Suprapubic skin (tissue), 4 donors: ENCODE measurements at regions not wholly inside any gene's neighbourhood (a gene's known extent, or its start where the extent isn't known, plus 50 kb on each side); places are given as distances from the start of the nearest gene placed in this dataset.

Experiments used
- DNase-seq, 2 donors: peaks; one replicate each; pipeline ENCODE4 v3.0.0-alpha.2; 2019; ENCODE audit warnings: low spot score in 2 of 2
- H3K27ac ChIP-seq: fragments of 200-600 bp; sonication (generic); one replicate; pipeline ENCODE4 v1.5.1; 2019
- H3K27me3 ChIP-seq: fragments of 200-600 bp; sonication (generic); one replicate; pipeline ENCODE4 v1.5.1; 2019
- H3K36me3 ChIP-seq: fragments of 200-600 bp; sonication (generic); one replicate; pipeline ENCODE4 v1.5.1; 2019
- H3K4me1 ChIP-seq: fragments of 200-600 bp; sonication (generic); one replicate; pipeline ENCODE4 v1.5.1; 2019
- H3K4me3 ChIP-seq: fragments of 200-600 bp; sonication (generic); one replicate; pipeline ENCODE4 v1.5.1; 2019; ENCODE audit warnings: mild to moderate bottlenecking
- H3K9me3 ChIP-seq: fragments of 200-600 bp; sonication (generic); one replicate; pipeline ENCODE4 v1.5.1; 2019
- CTCF ChIP-seq, 2 donors: fragments of 200-600 bp in 1 of 2; fragments of 450-650 bp in 1 of 2; sonication (generic) in 1 of 2; IDR thresholded peaks; one replicate each; pipeline ENCODE4 v1.5.1; 2016 to 2019; ENCODE audit warnings: antibody characterized with exemption in 2 of 2, mild to moderate bottlenecking in 1 of 2, moderate library complexity in 1 of 2
- EP300 ChIP-seq: sonication (generic); formaldehyde crosslinking; IDR thresholded peaks from one replicate; pipeline ENCODE4 v1.6.1; 2017; ENCODE audit warnings: antibody characterized with exemption
- POLR2A ChIP-seq, 2 donors: fragments of 450-650 bp; IDR thresholded peaks; one replicate each; pipeline ENCODE4 v1.6.1; 2017; ENCODE audit warnings: antibody characterized with exemption in 2 of 2, mild to moderate bottlenecking in 2 of 2, moderate library complexity in 2 of 2
- POLR2AphosphoS5 ChIP-seq, 3 donors: sonication (generic); formaldehyde crosslinking; IDR thresholded peaks; one replicate each; pipeline ENCODE4 v1.6.1; 2017; ENCODE audit warnings: antibody characterized with exemption in 3 of 3
- WGBS: methylation state at CpG from one replicate; pipeline ENCODE4 v1.1.5; 2018; 5-methylcytosine and 5-hydroxymethylcytosine counted together

- TF ChIP-seq EP300 = no peak
- TF ChIP-seq POLR2AphosphoS5 (IDR thresholded peaks at IDR 0.05) = no peak
- no peak for TF ChIP-seq POLR2A (IDR thresholded peaks at IDR 0.05)
- no peak for TF ChIP-seq CTCF (IDR thresholded peaks at IDR 0.05)
- Histone ChIP-seq H3K4me3 (no peak overlapping the region), H3K9me3 (no peaks in the 10 kb centered on the region), H3K4me1 (no peaks in the 10 kb centered on the region), H3K27ac (no peak overlapping the region), H3K27me3 (peaks cover 5% of the 10 kb centered on the region), H3K36me3 (no peaks in the 10 kb centered on the region)
- no peak for DNase-seq
Observed at GRCh38 chr17:14902803-14903202, 362.3 kb downstream of the PMP22 start.

GRCh38 chr17:14902297-14902696, 362.8 kb downstream of the PMP22 start:
- Histone ChIP-seq H3K9me3 (no peaks in the 10 kb centered on the region), H3K27me3 (peaks cover 5% of the 10 kb centered on the region), H3K4me3 (no peak overlapping the region), H3K27ac (no peak overlapping the region), H3K4me1 (no peaks in the 10 kb centered on the region), H3K36me3 (no peaks in the 10 kb centered on the region)
- no peak for TF ChIP-seq POLR2A (IDR thresholded peaks at IDR 0.05)
- no peak for TF ChIP-seq EP300
- 64% methylated on average over 3 of the region's 3 CpGs for WGBS
- no peak for DNase-seq

GRCh38 chr17:14901376-14901775, 363.8 kb downstream of the PMP22 start:
- H3K27ac ChIP-seq = no peak overlapping the region
- H3K36me3 ChIP-seq = no peaks in the 10 kb centered on the region
- no peak for TF ChIP-seq POLR2A (IDR thresholded peaks at IDR 0.05)
- TF ChIP-seq CTCF (IDR thresholded peaks at IDR 0.05) = no peak
- no peak for TF ChIP-seq POLR2AphosphoS5 (IDR thresholded peaks at IDR 0.05)
- TF ChIP-seq EP300 = no peak
- no peaks in the 10 kb centered on the region for H3K9me3 ChIP-seq
- DNase-seq = no peak
- peaks cover 5% of the 10 kb centered on the region for H3K27me3 ChIP-seq
- no peaks in the 10 kb centered on the region for H3K4me1 ChIP-seq
- H3K4me3 ChIP-seq = no peak overlapping the region
- 97% methylated on average over 2 of the region's 2 CpGs for WGBS

- Histone ChIP-seq H3K27ac (no peak overlapping the region), H3K4me3 (no peak overlapping the region), H3K4me1 (no peaks in the 10 kb centered on the region), H3K36me3 (no peaks in the 10 kb centered on the region), H3K27me3 (no peaks in the 10 kb centered on the region), H3K9me3 (peaks cover 16% of the 10 kb centered on the region)
- WGBS = 100% methylated on average over 2 of the region's 2 CpGs
- TF ChIP-seq CTCF (IDR thresholded peaks at IDR 0.05) (no peak), EP300 (no peak), POLR2AphosphoS5 (IDR thresholded peaks at IDR 0.05) (no peak), POLR2A (IDR thresholded peaks at IDR 0.05) (no peak)
- no peak for DNase-seq
Observed at GRCh38 chr17:14886200-14886739, 378.9 kb downstream of the PMP22 start.

GRCh38 chr17:14882131-14882530, 383.0 kb downstream of the PMP22 start:
- H3K4me1 ChIP-seq = no peaks in the 10 kb centered on the region
- no peaks in the 10 kb centered on the region for H3K27me3 ChIP-seq
- no peak overlapping the region for H3K4me3 ChIP-seq
- no peak for DNase-seq
- H3K36me3 ChIP-seq = no peaks in the 10 kb centered on the region
- H3K27ac ChIP-seq = no peak overlapping the region
- H3K9me3 ChIP-seq = peaks cover 16% of the 10 kb centered on the region
- TF ChIP-seq POLR2AphosphoS5 (IDR thresholded peaks at IDR 0.05) = no peak
- TF ChIP-seq EP300 = no peak
- TF ChIP-seq CTCF (IDR thresholded peaks at IDR 0.05) = no peak
- no peak for TF ChIP-seq POLR2A (IDR thresholded peaks at IDR 0.05)
